Brain pericyte (primary cell): ENCODE measurements at regions not wholly inside any gene's neighbourhood (a gene's known extent, or its start where the extent isn't known, plus 50 kb on each side); places are given as distances from the start of the nearest gene placed in this dataset.
"Not testable (repeated sequence)": the region's sequence is repeated elsewhere in the genome, so short reads cannot be mapped to it uniquely, and the experiment has no call there.

Experiments used
- DNase-seq: peaks from one replicate; pipeline ENCODE4 v3.0.0-alpha.2; 2012; ENCODE audit warnings: low read depth, low spot score

- no peak for DNase-seq
Measured at GRCh38 chr7:13091974-13092707, 404.7 kb downstream of the ARL4A start.

GRCh38 chr7:13092708-13093005, 405.2 kb downstream of the ARL4A start:
- DNase-seq = no peak

GRCh38 chr7:13093160-13093559, 405.7 kb downstream of the ARL4A start:
- DNase-seq = no peak

GRCh38 chr7:13097499-13097898, 410.1 kb downstream of the ARL4A start:
- no peak for DNase-seq

GRCh38 chr7:13098161-13098560, 410.7 kb downstream of the ARL4A start:
- no peak for DNase-seq

- no peak for DNase-seq
Measured at GRCh38 chr7:13099154-13099795, 411.8 kb downstream of the ARL4A start.

GRCh38 chr7:13104128-13104527, 416.7 kb downstream of the ARL4A start:
- no peak for DNase-seq

- no peak for DNase-seq
Measured at GRCh38 chr7:13105209-13105608, 417.8 kb downstream of the ARL4A start.

GRCh38 chr7:13106513-13106912, 419.1 kb downstream of the ARL4A start:
- DNase-seq = no peak

- no peak for DNase-seq
Measured at GRCh38 chr7:13107291-13107690, 419.9 kb downstream of the ARL4A start.

GRCh38 chr7:13108061-13108460, 420.6 kb downstream of the ARL4A start:
- no peak for DNase-seq

- no peak for DNase-seq
Measured at GRCh38 chr7:13109201-13109600, 421.8 kb downstream of the ARL4A start.

- no peak for DNase-seq
Measured at GRCh38 chr7:13110107-13110506, 422.7 kb downstream of the ARL4A start.

GRCh38 chr7:13111230-13111629, 423.8 kb downstream of the ARL4A start:
- DNase-seq = no peak

GRCh38 chr7:13114240-13114639, 426.8 kb downstream of the ARL4A start:
- not testable (repeated sequence) for DNase-seq

- no peak for DNase-seq
Measured at GRCh38 chr7:13115157-13115772, 427.8 kb downstream of the ARL4A start.

- DNase-seq = no peak
Measured at GRCh38 chr7:13115855-13116254, 428.4 kb downstream of the ARL4A start.

GRCh38 chr7:13117103-13117502, 429.7 kb downstream of the ARL4A start:
- DNase-seq = no peak

GRCh38 chr7:13117592-13117991, 430.2 kb downstream of the ARL4A start:
- no peak for DNase-seq

- not testable (repeated sequence) for DNase-seq
Measured at GRCh38 chr7:13124629-13125028, 437.2 kb downstream of the ARL4A start.

- DNase-seq = no peak
Measured at GRCh38 chr7:13126347-13126746, 438.9 kb downstream of the ARL4A start.

GRCh38 chr7:13130321-13130720, 442.9 kb downstream of the ARL4A start:
- no peak for DNase-seq

- DNase-seq = not testable (repeated sequence)
Measured at GRCh38 chr7:13130906-13131305, 443.5 kb downstream of the ARL4A start.
